GM12878 (cell line): ENCODE measurements at regions not wholly inside any gene's neighbourhood (a gene's known extent, or its start where the extent isn't known, plus 50 kb on each side); places are given as distances from the start of the nearest gene placed in this dataset.

Experiments used
- ATAC-seq: fragments of 200-7000 bp; cut with Tn5 transposase; 3 replicates; pipeline ENCODE4 v1.9.1; 2020; ENCODE audit warnings: mild to moderate bottlenecking, moderate library complexity
- BruUV-seq: library from RNA; stranded (reverse); fragments of 400-500 nt; replicated peaks from 2 replicates; lab custom pipeline; 2021; lab: Mats Ljungman, UMichigan
- CTCF ChIA-PET: fragments of 300-600 bp; sonication (Branson Sonifier 250); formaldehyde crosslinking; extraction: SDS; loops from one replicate; lab custom pipeline; 2021; ENCODE audit warnings: inconsistent platforms; lab: Yijun Ruan, JAX
- POLR2A ChIA-PET: fragments of 350-600 bp; formaldehyde crosslinking; extraction: SDS; loops from one replicate; lab custom pipeline; 2021; ENCODE audit warnings: inconsistent platforms; lab: Charles Lee
- RAD21 ChIA-PET: fragments of 300-600 bp; sonication (Branson Sonifier 250); formaldehyde crosslinking; loops from one replicate; lab custom pipeline; 2023; ENCODE audit warnings: antibody characterized with exemption; ENCODE audit not compliant: unreplicated experiment; lab: Charles Lee
- SMC1A ChIA-PET: fragments of 300-600 bp; sonication (Branson Sonifier 250); formaldehyde crosslinking; loops from one replicate; lab custom pipeline; 2023; ENCODE audit not compliant: unreplicated experiment, uncharacterized antibody; lab: Charles Lee
- DNase-seq: peaks from one replicate; pipeline ENCODE4 v3.0.0-alpha.2; 2011; ENCODE audit warnings: low read depth, low spot score
- FAIRE-seq: peaks from 3 replicates; lab custom pipeline; 2011; peaks lifted over from hg19 to GRCh38; lab: Jason Lieb, UNC
- H2AFZ ChIP-seq: 2 replicates; pipeline ENCODE4 v1.6.0; 2011; ENCODE audit warnings: low read depth, low read length, control low read depth; ENCODE audit not compliant: control insufficient read depth
- H3K27ac ChIP-seq: 2 replicates; pipeline ENCODE4 v1.5.1; 2011; ENCODE audit warnings: control low read depth; ENCODE audit not compliant: control insufficient read depth, insufficient read depth
- H3K27me3 ChIP-seq, 2 experiments: replicated peaks in 1 of 2; 2 replicates each; pipeline versions ENCODE4 v1.6.0 to v1.6.1; 2011; ENCODE audit warnings: low read length in 1 of 2; ENCODE audit not compliant: control insufficient read depth in 2 of 2, insufficient read depth in 2 of 2
- H3K36me3 ChIP-seq, 2 experiments: 2 replicates each; pipeline ENCODE4 v1.5.1; 2011; ENCODE audit warnings: low read length in 1 of 2; ENCODE audit not compliant: control insufficient read depth in 2 of 2, insufficient read depth in 2 of 2
- H3K4me1 ChIP-seq: 2 replicates; pipeline ENCODE4 v1.6.1; 2011; ENCODE audit warnings: mild to moderate bottlenecking, low read length, moderate library complexity, mixed read lengths; ENCODE audit not compliant: control insufficient read depth, insufficient read depth
- H3K4me2 ChIP-seq: 2 replicates; pipeline ENCODE4 v1.6.0; 2011; ENCODE audit warnings: control low read depth; ENCODE audit not compliant: control insufficient read depth, insufficient read depth
- H3K4me3 ChIP-seq: fragments of 200-600 bp; sonication (generic); 2 replicates; pipeline ENCODE4 v1.5.1; 2016
- H3K79me2 ChIP-seq: 2 replicates; pipeline ENCODE4 v1.6.0; 2011; ENCODE audit warnings: low read length; ENCODE audit not compliant: control insufficient read depth, insufficient read depth
- H3K9ac ChIP-seq: 2 replicates; pipeline ENCODE4 v1.8.0; 2011; ENCODE audit warnings: low read length, control low read depth, mixed read lengths; ENCODE audit not compliant: control insufficient read depth, insufficient read depth
- H3K9me3 ChIP-seq: replicated peaks from 3 replicates; pipeline ENCODE4 v1.5.1; 2011; ENCODE audit warnings: mild to moderate bottlenecking, low read length; ENCODE audit not compliant: control insufficient read depth, insufficient read depth
- H4K20me1 ChIP-seq: 2 replicates; pipeline ENCODE4 v1.6.0; 2011; ENCODE audit not compliant: control insufficient read depth, insufficient read depth
- CHD2 ChIP-seq: IDR thresholded peaks from 2 replicates; pipeline ENCODE4 v1.6.1; 2011; ENCODE audit warnings: low read depth, low read length, improper control_type of control experiment, borderline replicate concordance
- EED ChIP-seq: sonication (generic); IDR thresholded peaks from 2 replicates; pipeline ENCODE4 v1.6.1; 2016; ENCODE audit warnings: antibody characterized with exemption, low read depth
- HCFC1 ChIP-seq: fragments of 150-350 bp; IDR thresholded peaks from 2 replicates; pipeline ENCODE4 v1.6.1; 2014; ENCODE audit warnings: low read length
- SREBF2 ChIP-seq: IDR thresholded peaks from 2 replicates; pipeline ENCODE4 v1.6.1; 2012; ENCODE audit warnings: mild to moderate bottlenecking, low read length
- WGBS: methylation state at CpG from one replicate; pipeline ENCODE4 v1.1.6; 2016; ENCODE audit warnings: low lambda C conversion rate; ENCODE audit not compliant: insufficient replicate concordance, insufficient coverage; ENCODE audit errors: missing lambda C conversion rate; 5-methylcytosine and 5-hydroxymethylcytosine counted together
- in situ Hi-C: fragments of 300-500 bp; cut with MboI; formaldehyde crosslinking; loops from 9 replicates; pipeline ENCODE4 v1.14.3; 2018; ENCODE audit warnings: mixed read lengths
- intact Hi-C: fragments of 100-400 bp; cut with micrococcal nuclease; formaldehyde crosslinking; loops from one replicate; pipeline ENCODE4 v1.14.2; 2022; ENCODE audit not compliant: unreplicated experiment
- TF ChIP-seq, protein P1 (sequence below): fragments of 450-650 bp; IDR thresholded peaks from 2 replicates; pipeline ENCODE4 v1.6.1; 2016; ENCODE audit warnings: mild to moderate bottlenecking, moderate library complexity, borderline replicate concordance
- TF ChIP-seq, protein P2 (sequence below): fragments of 450-650 bp; IDR thresholded peaks from 2 replicates; pipeline ENCODE4 v1.6.1; 2014; ENCODE audit warnings: mild to moderate bottlenecking

DNA sequence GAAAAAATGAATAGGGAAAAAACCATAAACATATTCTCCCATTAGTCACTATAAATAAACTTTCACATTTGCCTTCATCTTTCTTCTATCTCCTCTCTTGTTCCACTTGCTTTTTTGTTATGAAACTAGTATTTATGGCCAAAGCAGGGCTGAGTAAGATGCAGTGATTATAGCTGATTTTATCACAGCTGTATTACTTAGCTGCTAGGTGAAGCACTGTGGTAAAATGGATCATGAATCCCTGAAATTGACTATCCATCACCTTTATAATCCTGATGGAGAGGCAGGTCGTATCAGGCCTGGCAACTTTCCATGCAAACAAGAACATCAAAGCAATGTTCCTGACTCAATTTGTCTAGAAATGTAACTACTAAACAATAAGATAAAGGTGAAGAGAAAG, 471.6 kb downstream of the TUSC7 start:
- no peak for TF ChIP-seq CHD2
- TF ChIP-seq SREBF2: no peak
- TF ChIP-seq, protein P1, sequence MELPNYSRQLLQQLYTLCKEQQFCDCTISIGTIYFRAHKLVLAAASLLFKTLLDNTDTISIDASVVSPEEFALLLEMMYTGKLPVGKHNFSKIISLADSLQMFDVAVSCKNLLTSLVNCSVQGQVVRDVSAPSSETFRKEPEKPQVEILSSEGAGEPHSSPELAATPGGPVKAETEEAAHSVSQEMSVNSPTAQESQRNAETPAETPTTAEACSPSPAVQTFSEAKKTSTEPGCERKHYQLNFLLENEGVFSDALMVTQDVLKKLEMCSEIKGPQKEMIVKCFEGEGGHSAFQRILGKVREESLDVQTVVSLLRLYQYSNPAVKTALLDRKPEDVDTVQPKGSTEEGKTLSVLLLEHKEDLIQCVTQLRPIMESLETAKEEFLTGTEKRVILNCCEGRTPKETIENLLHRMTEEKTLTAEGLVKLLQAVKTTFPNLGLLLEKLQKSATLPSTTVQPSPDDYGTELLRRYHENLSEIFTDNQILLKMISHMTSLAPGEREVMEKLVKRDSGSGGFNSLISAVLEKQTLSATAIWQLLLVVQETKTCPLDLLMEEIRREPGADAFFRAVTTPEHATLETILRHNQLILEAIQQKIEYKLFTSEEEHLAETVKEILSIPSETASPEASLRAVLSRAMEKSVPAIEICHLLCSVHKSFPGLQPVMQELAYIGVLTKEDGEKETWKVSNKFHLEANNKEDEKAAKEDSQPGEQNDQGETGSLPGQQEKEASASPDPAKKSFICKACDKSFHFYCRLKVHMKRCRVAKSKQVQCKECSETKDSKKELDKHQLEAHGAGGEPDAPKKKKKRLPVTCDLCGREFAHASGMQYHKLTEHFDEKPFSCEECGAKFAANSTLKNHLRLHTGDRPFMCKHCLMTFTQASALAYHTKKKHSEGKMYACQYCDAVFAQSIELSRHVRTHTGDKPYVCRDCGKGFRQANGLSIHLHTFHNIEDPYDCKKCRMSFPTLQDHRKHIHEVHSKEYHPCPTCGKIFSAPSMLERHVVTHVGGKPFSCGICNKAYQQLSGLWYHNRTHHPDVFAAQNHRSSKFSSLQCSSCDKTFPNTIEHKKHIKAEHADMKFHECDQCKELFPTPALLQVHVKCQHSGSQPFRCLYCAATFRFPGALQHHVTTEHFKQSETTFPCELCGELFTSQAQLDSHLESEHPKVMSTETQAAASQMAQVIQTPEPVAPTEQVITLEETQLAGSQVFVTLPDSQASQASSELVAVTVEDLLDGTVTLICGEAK: no peak
- TF ChIP-seq HCFC1: no peak
- TF ChIP-seq, protein P2, sequence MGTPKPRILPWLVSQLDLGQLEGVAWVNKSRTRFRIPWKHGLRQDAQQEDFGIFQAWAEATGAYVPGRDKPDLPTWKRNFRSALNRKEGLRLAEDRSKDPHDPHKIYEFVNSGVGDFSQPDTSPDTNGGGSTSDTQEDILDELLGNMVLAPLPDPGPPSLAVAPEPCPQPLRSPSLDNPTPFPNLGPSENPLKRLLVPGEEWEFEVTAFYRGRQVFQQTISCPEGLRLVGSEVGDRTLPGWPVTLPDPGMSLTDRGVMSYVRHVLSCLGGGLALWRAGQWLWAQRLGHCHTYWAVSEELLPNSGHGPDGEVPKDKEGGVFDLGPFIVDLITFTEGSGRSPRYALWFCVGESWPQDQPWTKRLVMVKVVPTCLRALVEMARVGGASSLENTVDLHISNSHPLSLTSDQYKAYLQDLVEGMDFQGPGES: no peak
- TF ChIP-seq EED: no peak
- Histone ChIP-seq H3K27ac (no peak overlapping the region), H3K79me2 (no peaks in the 10 kb centered on the region), H3K4me3 (no peak overlapping the region), H3K27me3 (no peaks in the 10 kb centered on the region), H3K4me2 (no peak overlapping the region), H2AFZ (no peak overlapping the region), H4K20me1 (no peaks in the 10 kb centered on the region), H3K4me1 (no peaks in the 10 kb centered on the region), H3K36me3 (no peaks in the 10 kb centered on the region), H3K9ac (no peak overlapping the region), H3K9me3 (no peaks in the 10 kb centered on the region)
- intact Hi-C loops: no loop called here
- CTCF ChIA-PET: no interaction called here
- WGBS: 0% methylated on average over 1 of the region's 1 CpG
- ATAC-seq (no peak), FAIRE-seq (no peak), DNase-seq (no peak)
- RAD21 ChIA-PET: no interaction called here
- in situ Hi-C loops: no loop called here
- SMC1A ChIA-PET: no interaction called here
- POLR2A ChIA-PET: no interaction called here
- BruUV-seq: no TSS peak
